HG03469 (cell line): ENCODE measurements at regions not wholly inside any gene's neighbourhood (a gene's known extent, or its start where the extent isn't known, plus 50 kb on each side); places are given as distances from the start of the nearest gene placed in this dataset.
"Not testable (repeated sequence)": the region's sequence is repeated elsewhere in the genome, so short reads cannot be mapped to it uniquely, and the experiment has no call there.

Experiments used
- ATAC-seq: cut with Tn5 transposase; IDR thresholded peaks from one replicate; pipeline ENCODE4 v1.9.1; 2021; ENCODE audit warnings: mild to moderate bottlenecking, moderate library complexity, moderate number of reproducible peaks; ENCODE audit not compliant: unreplicated experiment

- ATAC-seq: no peak
These were observed 685.7 kb downstream of the MECOM start for GRCh38 chr3:168977716-168978374.

- ATAC-seq: no peak
These were observed 686.5 kb downstream of the MECOM start for GRCh38 chr3:168976969-168977368.

- ATAC-seq: no peak
These were observed 687.9 kb downstream of the MECOM start for GRCh38 chr3:168975576-168975975.

GRCh38 chr3:168974617-168975403, 688.7 kb downstream of the MECOM start:
- ATAC-seq: no peak

GRCh38 chr3:168973897-168974296, 689.6 kb downstream of the MECOM start:
- ATAC-seq: no peak

GRCh38 chr3:168973206-168973605, 690.3 kb downstream of the MECOM start:
- ATAC-seq: no peak

- no peak for ATAC-seq
These were observed 694.9 kb downstream of the MECOM start for GRCh38 chr3:168968609-168969008.

- no peak for ATAC-seq
These were observed 698.8 kb downstream of the MECOM start for GRCh38 chr3:168964736-168965135.

GRCh38 chr3:168961271-168961670, 702.2 kb downstream of the MECOM start:
- no peak for ATAC-seq

GRCh38 chr3:168959731-168960130, 703.8 kb downstream of the MECOM start:
- ATAC-seq: no peak

GRCh38 chr3:168958466-168958865, 705.0 kb downstream of the MECOM start:
- no peak for ATAC-seq

GRCh38 chr3:168956076-168956475, 707.4 kb downstream of the MECOM start:
- ATAC-seq: no peak

GRCh38 chr3:168952551-168952950, 711.0 kb downstream of the MECOM start:
- ATAC-seq: no peak

- no peak for ATAC-seq
These were observed 711.6 kb downstream of the MECOM start for GRCh38 chr3:168951884-168952283.

- ATAC-seq: no peak
These were observed 712.1 kb downstream of the MECOM start for GRCh38 chr3:168951368-168951767.

GRCh38 chr3:168950622-168951021, 712.9 kb downstream of the MECOM start:
- ATAC-seq: no peak

- ATAC-seq: no peak
These were observed 723.8 kb downstream of the MECOM start for GRCh38 chr3:168939651-168940238.

- ATAC-seq: no peak
These were observed 729.9 kb downstream of the MECOM start for GRCh38 chr3:168933614-168934013.

- ATAC-seq: not testable (repeated sequence)
These were observed 733.5 kb downstream of the MECOM start for GRCh38 chr3:168929997-168930396.

GRCh38 chr3:168926426-168926825, 737.1 kb downstream of the MECOM start:
- ATAC-seq: no peak

GRCh38 chr3:168925568-168925967, 737.9 kb downstream of the MECOM start:
- ATAC-seq: no peak

GRCh38 chr3:168914662-168915061, 748.9 kb downstream of the MECOM start:
- no peak for ATAC-seq
